GM12872 (cell line): ENCODE measurements at regions not wholly inside any gene's neighbourhood (a gene's known extent, or its start where the extent isn't known, plus 50 kb on each side); places are given as distances from the start of the nearest gene placed in this dataset.

ENCODE experiments used
- CTCF ChIP-seq: IDR thresholded peaks from 3 replicates; pipeline ENCODE4 v1.5.1; 2011; ENCODE audit warnings: low read depth, mild to moderate bottlenecking, low read length, moderate library complexity; ENCODE audit not compliant: insufficient read depth

- TF ChIP-seq CTCF: no peak
Observed at GRCh38 chr6:62367601-62368000, 81.6 kb upstream of the KHDRBS2 start.

- TF ChIP-seq CTCF: no peak
Observed at GRCh38 chr6:62362097-62362496, 76.1 kb upstream of the KHDRBS2 start.

GRCh38 chr6:62357835-62358234 is 71.8 kb upstream of the KHDRBS2 start:
- TF ChIP-seq CTCF: no peak

- no peak for TF ChIP-seq CTCF
Observed at GRCh38 chr6:62354261-62354660, 68.2 kb upstream of the KHDRBS2 start.

- no peak for TF ChIP-seq CTCF
Observed at GRCh38 chr6:62345962-62346689, 60.1 kb upstream of the KHDRBS2 start.

GRCh38 chr6:62345446-62345845 is 59.4 kb upstream of the KHDRBS2 start:
- TF ChIP-seq CTCF: no peak

GRCh38 chr6:62344850-62345249 is 58.8 kb upstream of the KHDRBS2 start:
- TF ChIP-seq CTCF: no peak
